Peyer's patch (tissue), 4 donors: ENCODE measurements at regions not wholly inside any gene's neighbourhood (a gene's known extent, or its start where the extent isn't known, plus 50 kb on each side); places are given as distances from the start of the nearest gene placed in this dataset.

Experiments used
- POLR2A ChIP-seq, 2 donors: fragments of 450-650 bp; IDR thresholded peaks; one replicate each; pipeline ENCODE4 v1.5.1; 2017; ENCODE audit warnings: antibody characterized with exemption in 2 of 2, mild to moderate bottlenecking in 2 of 2, moderate library complexity in 2 of 2
- TF ChIP-seq, protein P1 (sequence below), 6 experiments: fragments of 450-650 bp in 4 of 6; fragments of 200-600 bp in 2 of 6; sonication (generic) in 1 of 6; IDR thresholded peaks; one replicate each; pipeline ENCODE4 v1.5.1; 2017 to 2019; ENCODE audit warnings: antibody characterized with exemption in 6 of 6, mild to moderate bottlenecking in 3 of 6, moderate library complexity in 1 of 6

DNA sequence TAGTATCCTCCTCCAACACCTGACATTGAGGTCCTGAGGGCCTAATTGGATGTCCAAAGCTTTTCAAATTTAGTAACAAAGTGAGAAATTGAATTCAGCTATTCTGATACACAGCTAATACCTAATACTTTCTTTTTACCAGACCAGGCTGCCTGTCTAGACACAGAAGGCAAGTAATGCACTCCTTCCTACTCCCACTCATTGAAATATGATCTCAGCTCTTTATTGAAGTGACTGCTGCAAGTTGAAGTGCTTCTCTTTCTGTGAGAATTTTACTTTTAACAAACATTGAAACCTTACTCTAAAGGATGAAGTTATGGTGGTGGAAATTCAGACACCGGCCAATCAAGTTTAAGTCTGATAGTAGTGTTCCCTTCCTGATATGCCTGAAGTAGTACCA is 90.8 kb upstream of the OGFRL1 start:
- TF ChIP-seq, protein P1, sequence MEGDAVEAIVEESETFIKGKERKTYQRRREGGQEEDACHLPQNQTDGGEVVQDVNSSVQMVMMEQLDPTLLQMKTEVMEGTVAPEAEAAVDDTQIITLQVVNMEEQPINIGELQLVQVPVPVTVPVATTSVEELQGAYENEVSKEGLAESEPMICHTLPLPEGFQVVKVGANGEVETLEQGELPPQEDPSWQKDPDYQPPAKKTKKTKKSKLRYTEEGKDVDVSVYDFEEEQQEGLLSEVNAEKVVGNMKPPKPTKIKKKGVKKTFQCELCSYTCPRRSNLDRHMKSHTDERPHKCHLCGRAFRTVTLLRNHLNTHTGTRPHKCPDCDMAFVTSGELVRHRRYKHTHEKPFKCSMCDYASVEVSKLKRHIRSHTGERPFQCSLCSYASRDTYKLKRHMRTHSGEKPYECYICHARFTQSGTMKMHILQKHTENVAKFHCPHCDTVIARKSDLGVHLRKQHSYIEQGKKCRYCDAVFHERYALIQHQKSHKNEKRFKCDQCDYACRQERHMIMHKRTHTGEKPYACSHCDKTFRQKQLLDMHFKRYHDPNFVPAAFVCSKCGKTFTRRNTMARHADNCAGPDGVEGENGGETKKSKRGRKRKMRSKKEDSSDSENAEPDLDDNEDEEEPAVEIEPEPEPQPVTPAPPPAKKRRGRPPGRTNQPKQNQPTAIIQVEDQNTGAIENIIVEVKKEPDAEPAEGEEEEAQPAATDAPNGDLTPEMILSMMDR (IDR thresholded peaks at IDR 0.05), result no peak
- TF ChIP-seq POLR2A (IDR thresholded peaks at IDR 0.05), result no peak
